HEK293T (cell line): ENCODE measurements at regions not wholly inside any gene's neighbourhood (a gene's known extent, or its start where the extent isn't known, plus 50 kb on each side); places are given as distances from the start of the nearest gene placed in this dataset.

Experiments
- FOXA1 ChIP-seq: fragments of 450-650 bp; IDR thresholded peaks from 2 replicates; pipeline ENCODE4 v1.6.1; 2016; ENCODE audit warnings: mild to moderate bottlenecking
- FOXK2 ChIP-seq: fragments of 450-650 bp; IDR thresholded peaks from 2 replicates; pipeline ENCODE4 v1.6.1; 2016; ENCODE audit warnings: mild to moderate bottlenecking
- FOXM1 ChIP-seq: fragments of 450-650 bp; IDR thresholded peaks from 2 replicates; pipeline ENCODE4 v1.6.1; 2017; ENCODE audit warnings: mild to moderate bottlenecking, borderline replicate concordance
- SP1 ChIP-seq: fragments of 450-650 bp; IDR thresholded peaks from 2 replicates; pipeline ENCODE4 v1.6.1; 2017
- SUZ12 ChIP-seq: fragments of 450-650 bp; IDR thresholded peaks from 2 replicates; pipeline ENCODE4 v1.6.1; 2016; ENCODE audit warnings: mild to moderate bottlenecking
- TARDBP ChIP-seq: fragments of 450-650 bp; IDR thresholded peaks from 2 replicates; pipeline ENCODE4 v1.6.1; 2016

GRCh38 chr21:16650714-16651366, 862.0 kb upstream of the CXADR start:
- TF ChIP-seq TARDBP (no peak), SUZ12 (no peak), FOXK2 (no peak), FOXM1 (no peak), SP1 (no peak), FOXA1 (no peak)
